ENCODE measurements at regions not wholly inside any gene's neighbourhood (a gene's known extent, or its start where the extent isn't known, plus 50 kb on each side); places are given as distances from the start of the nearest gene placed in this dataset.

- Histone ChIP-seq H3K9ac (ENCODE audit: insufficient read length) (no peak overlapping the region), H3K4me3 (no peak overlapping the region), H3K36me3 (ENCODE audit: insufficient read depth, low read length) (no peaks in the 10 kb centered on the region), H3K9me3 (ENCODE audit: low read depth, low read length) (no peaks in the 10 kb centered on the region), H3K27ac (no peak overlapping the region)
- TF ChIP-seq FOXP2 (optimal IDR thresholded peaks at IDR 0.05; ENCODE audit: control extremely low read depth, extremely low read length, insufficient read depth), result no peak
- no peak for TF ChIP-seq EZH2 (IDR thresholded peaks at IDR 0.05)
- TF ChIP-seq POLR2AphosphoS5 (IDR thresholded peaks at IDR 0.05; ENCODE audit: borderline replicate concordance, low read depth, low read length), result no peak
- DNase-seq (ENCODE audit: low read depth, low spot score), result no peak
Observed at GRCh38 chr9:14031810-14032209, 282.1 kb downstream of the NFIB start.

- peak overlapping the region; percentile 74 for H3K4me3 ChIP-seq
- DNase-seq (ENCODE audit: low read depth, low spot score), result no peak
- no peaks in the 10 kb centered on the region for H3K9me3 ChIP-seq (ENCODE audit: low read depth, low read length)
- TF ChIP-seq POLR2AphosphoS5 (IDR thresholded peaks at IDR 0.05; ENCODE audit: borderline replicate concordance, low read depth, low read length) (no peak), FOXP2 (optimal IDR thresholded peaks at IDR 0.05; ENCODE audit: control extremely low read depth, extremely low read length, insufficient read depth) (no peak), EZH2 (IDR thresholded peaks at IDR 0.05) (no peak)
- peak overlapping the region; percentile 43 for H3K9ac ChIP-seq (ENCODE audit: insufficient read length)
- H3K36me3 ChIP-seq (ENCODE audit: insufficient read depth, low read length), result no peaks in the 10 kb centered on the region
- peak overlapping the region; percentile 95 for H3K27ac ChIP-seq
Observed at GRCh38 chr9:14031060-14031414, 282.9 kb downstream of the NFIB start.

GRCh38 chr9:14030375-14031059, 283.4 kb downstream of the NFIB start:
- H3K9me3 ChIP-seq (ENCODE audit: low read depth, low read length), result no peaks in the 10 kb centered on the region
- no peaks in the 10 kb centered on the region for H3K36me3 ChIP-seq (ENCODE audit: insufficient read depth, low read length)
- peak overlapping the region; percentile 74 for H3K4me3 ChIP-seq
- peak; percentile 99 for DNase-seq (ENCODE audit: low read depth, low spot score)
- TF ChIP-seq FOXP2 (optimal IDR thresholded peaks at IDR 0.05; ENCODE audit: control extremely low read depth, extremely low read length, insufficient read depth), result peak; percentile 93
- TF ChIP-seq POLR2AphosphoS5 (IDR thresholded peaks at IDR 0.05; ENCODE audit: borderline replicate concordance, low read depth, low read length), result peak; percentile 75
- TF ChIP-seq EZH2 (IDR thresholded peaks at IDR 0.05), result no peak
- peak overlapping the region; percentile 95 for H3K27ac ChIP-seq
- peak overlapping the region; percentile 62 for H3K9ac ChIP-seq (ENCODE audit: insufficient read length)

GRCh38 chr9:14029806-14030374, 284.1 kb downstream of the NFIB start:
- no peak for DNase-seq (ENCODE audit: low read depth, low spot score)
- TF ChIP-seq EZH2 (IDR thresholded peaks at IDR 0.05) (no peak), POLR2AphosphoS5 (IDR thresholded peaks at IDR 0.05; ENCODE audit: borderline replicate concordance, low read depth, low read length) (no peak), FOXP2 (optimal IDR thresholded peaks at IDR 0.05; ENCODE audit: control extremely low read depth, extremely low read length, insufficient read depth) (no peak)
- Histone ChIP-seq H3K4me3 (peak overlapping the region; percentile 74), H3K27ac (peak overlapping the region; percentile 95), H3K9ac (ENCODE audit: insufficient read length) (peak overlapping the region; percentile 62), H3K36me3 (ENCODE audit: insufficient read depth, low read length) (no peaks in the 10 kb centered on the region), H3K9me3 (ENCODE audit: low read depth, low read length) (no peaks in the 10 kb centered on the region)

GRCh38 chr9:14027116-14027800, 286.7 kb downstream of the NFIB start:
- no peak overlapping the region for H3K27ac ChIP-seq
- no peaks in the 10 kb centered on the region for H3K36me3 ChIP-seq (ENCODE audit: insufficient read depth, low read length)
- no peak overlapping the region for H3K9ac ChIP-seq (ENCODE audit: insufficient read length)
- H3K4me3 ChIP-seq, result no peak overlapping the region
- no peaks in the 10 kb centered on the region for H3K9me3 ChIP-seq (ENCODE audit: low read depth, low read length)
- TF ChIP-seq POLR2AphosphoS5 (IDR thresholded peaks at IDR 0.05; ENCODE audit: borderline replicate concordance, low read depth, low read length), result no peak
- TF ChIP-seq EZH2 (IDR thresholded peaks at IDR 0.05), result no peak
- TF ChIP-seq FOXP2 (optimal IDR thresholded peaks at IDR 0.05; ENCODE audit: control extremely low read depth, extremely low read length, insufficient read depth), result no peak
- no peak for DNase-seq (ENCODE audit: low read depth, low spot score)

- peak overlapping the region; percentile 62 for H3K27ac ChIP-seq
- no peaks in the 10 kb centered on the region for H3K9me3 ChIP-seq (ENCODE audit: low read depth, low read length)
- H3K9ac ChIP-seq (ENCODE audit: insufficient read length), result no peak overlapping the region
- peak; percentile 65 for DNase-seq (ENCODE audit: low read depth, low spot score)
- H3K4me3 ChIP-seq, result no peak overlapping the region
- TF ChIP-seq EZH2 (IDR thresholded peaks at IDR 0.05), result no peak
- no peak for TF ChIP-seq FOXP2 (optimal IDR thresholded peaks at IDR 0.05; ENCODE audit: control extremely low read depth, extremely low read length, insufficient read depth)
- TF ChIP-seq POLR2AphosphoS5 (IDR thresholded peaks at IDR 0.05; ENCODE audit: borderline replicate concordance, low read depth, low read length), result peak; percentile 42; the same call in 1 of the 2 replicates
- no peaks in the 10 kb centered on the region for H3K36me3 ChIP-seq (ENCODE audit: insufficient read depth, low read length)
Observed at GRCh38 chr9:14025741-14026140, 288.2 kb downstream of the NFIB start.

- DNase-seq (ENCODE audit: low read depth, low spot score), result no peak
- no peak for TF ChIP-seq POLR2AphosphoS5 (IDR thresholded peaks at IDR 0.05; ENCODE audit: borderline replicate concordance, low read depth, low read length)
- TF ChIP-seq FOXP2 (optimal IDR thresholded peaks at IDR 0.05; ENCODE audit: control extremely low read depth, extremely low read length, insufficient read depth), result no peak
- no peak overlapping the region for H3K4me3 ChIP-seq
Observed at GRCh38 chr9:14023285-14023684, 290.7 kb downstream of the NFIB start.

DNA sequence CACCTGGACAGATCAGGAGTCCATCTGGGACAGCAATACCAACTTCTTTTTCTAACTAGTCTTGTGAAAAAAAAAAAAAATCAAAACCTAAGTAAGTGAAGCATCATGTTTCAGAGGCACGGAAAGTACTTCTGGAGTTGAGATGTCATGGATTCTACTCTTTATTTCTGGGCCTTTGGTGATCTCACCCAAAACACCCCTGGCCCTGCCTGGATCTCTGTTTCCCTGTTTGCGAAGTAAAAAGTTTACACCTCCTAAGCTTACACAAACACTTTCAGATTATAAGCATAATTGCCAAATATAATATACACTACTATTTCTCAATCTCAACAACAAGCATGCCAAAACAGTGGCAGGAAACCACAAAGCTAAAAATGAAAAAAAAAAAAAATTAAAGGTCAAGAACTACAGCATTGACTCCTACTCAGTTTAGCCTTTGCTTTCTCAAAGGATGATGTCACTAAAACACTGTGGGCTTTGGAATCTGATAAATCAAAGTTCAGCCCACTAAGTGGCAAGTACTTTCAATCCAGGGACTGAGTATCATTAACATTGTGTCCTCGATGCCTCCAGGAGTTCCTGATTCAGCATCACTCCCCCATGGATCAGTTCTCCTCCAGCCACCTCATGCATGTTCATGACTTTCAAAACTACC, 291.9 kb downstream of the NFIB start:
- Histone ChIP-seq H3K4me3 (no peak overlapping the region), H3K36me3 (ENCODE audit: insufficient read depth, low read length) (no peaks in the 10 kb centered on the region), H3K9ac (ENCODE audit: insufficient read length) (no peak overlapping the region), H3K27ac (no peak overlapping the region), H3K9me3 (ENCODE audit: low read depth, low read length) (no peaks in the 10 kb centered on the region)
- no peak for DNase-seq (ENCODE audit: low read depth, low spot score)
- TF ChIP-seq EZH2 (IDR thresholded peaks at IDR 0.05) (no peak), POLR2AphosphoS5 (IDR thresholded peaks at IDR 0.05; ENCODE audit: borderline replicate concordance, low read depth, low read length) (no peak), FOXP2 (optimal IDR thresholded peaks at IDR 0.05; ENCODE audit: control extremely low read depth, extremely low read length, insufficient read depth) (no peak)

More at GRCh38 chr9:14023285-14023684, 290.7 kb downstream of the NFIB start:
- no peak overlapping the region for H3K27ac ChIP-seq
- no peak overlapping the region for H3K9ac ChIP-seq (ENCODE audit: insufficient read length)
- no peaks in the 10 kb centered on the region for H3K9me3 ChIP-seq (ENCODE audit: low read depth, low read length)
- no peaks in the 10 kb centered on the region for H3K36me3 ChIP-seq (ENCODE audit: insufficient read depth, low read length)

Measured in SK-N-MC (cell line).